Medulla oblongata (tissue), 1 donor: ENCODE measurements at regions not wholly inside any gene's neighbourhood (a gene's known extent, or its start where the extent isn't known, plus 50 kb on each side); places are given as distances from the start of the nearest gene placed in this dataset.
"Not testable (repeated sequence)": the region's sequence is repeated elsewhere in the genome, so short reads cannot be mapped to it uniquely, and the experiment has no call there.

Experiments
- DNase-seq: peaks from one replicate; pipeline ENCODE4 v3.0.0-alpha.2; 2015; ENCODE audit errors: extremely low spot score

GRCh38 chr2:84373391-84373790 is 85.7 kb downstream of the SUCLG1 start:
- no peak for DNase-seq

- no peak for DNase-seq
Observed at GRCh38 chr2:84362541-84362940, 96.5 kb downstream of the SUCLG1 start.

- DNase-seq, result no peak
Observed at GRCh38 chr2:84338069-84338468, 121.0 kb downstream of the SUCLG1 start.

GRCh38 chr2:84327645-84328249 is 131.3 kb downstream of the SUCLG1 start:
- no peak for DNase-seq

- no peak for DNase-seq
Observed at GRCh38 chr2:84326831-84327432, 132.1 kb downstream of the SUCLG1 start.

- DNase-seq, result no peak
Observed at GRCh38 chr2:84323890-84324289, 135.2 kb downstream of the SUCLG1 start.

- no peak for DNase-seq
Observed at GRCh38 chr2:84320940-84321339, 138.1 kb downstream of the SUCLG1 start.

- no peak for DNase-seq
Observed at GRCh38 chr2:84319581-84319980, 139.5 kb downstream of the SUCLG1 start.

GRCh38 chr2:84317135-84317534 is 141.9 kb downstream of the SUCLG1 start:
- DNase-seq, result no peak

GRCh38 chr2:84314901-84315330 is 144.2 kb downstream of the SUCLG1 start:
- DNase-seq, result peak; percentile 86

GRCh38 chr2:84314250-84314649 is 144.8 kb downstream of the SUCLG1 start:
- DNase-seq, result no peak

- no peak for DNase-seq
Observed at GRCh38 chr2:84309281-84309680, 149.8 kb downstream of the SUCLG1 start.

GRCh38 chr2:84306361-84306760 is 152.7 kb downstream of the SUCLG1 start:
- DNase-seq, result no peak

- DNase-seq, result peak; percentile 80
Observed at GRCh38 chr2:84302513-84303412, 156.3 kb downstream of the SUCLG1 start.

GRCh38 chr2:84301717-84302116 is 157.4 kb downstream of the SUCLG1 start:
- DNase-seq, result no peak

- no peak for DNase-seq
Observed at GRCh38 chr2:84300696-84301029, 158.4 kb downstream of the SUCLG1 start.

- not testable (repeated sequence) for DNase-seq
Observed at GRCh38 chr2:84300001-84300695, 158.9 kb downstream of the SUCLG1 start.

- DNase-seq, result no peak
Observed at GRCh38 chr2:84299211-84299775, 159.8 kb downstream of the SUCLG1 start.

GRCh38 chr2:84297155-84297554 is 161.9 kb downstream of the SUCLG1 start:
- no peak for DNase-seq

- no peak for DNase-seq
Observed at GRCh38 chr2:84293791-84294380, 165.2 kb downstream of the SUCLG1 start.

- DNase-seq, result no peak
Observed at GRCh38 chr2:84292545-84292944, 166.5 kb downstream of the SUCLG1 start.

- no peak for DNase-seq
Observed at GRCh38 chr2:84290537-84290936, 168.5 kb downstream of the SUCLG1 start.
